Endothelial cell of hepatic sinusoid (primary cell): ENCODE measurements at regions not wholly inside any gene's neighbourhood (a gene's known extent, or its start where the extent isn't known, plus 50 kb on each side); places are given as distances from the start of the nearest gene placed in this dataset.

ENCODE experiments used
- in situ Hi-C: cut with HindIII; loops from 2 replicates; pipeline ENCODE4 v1.10.0; 2017; ENCODE audit warnings: low sequenced_read_pairs

DNA sequence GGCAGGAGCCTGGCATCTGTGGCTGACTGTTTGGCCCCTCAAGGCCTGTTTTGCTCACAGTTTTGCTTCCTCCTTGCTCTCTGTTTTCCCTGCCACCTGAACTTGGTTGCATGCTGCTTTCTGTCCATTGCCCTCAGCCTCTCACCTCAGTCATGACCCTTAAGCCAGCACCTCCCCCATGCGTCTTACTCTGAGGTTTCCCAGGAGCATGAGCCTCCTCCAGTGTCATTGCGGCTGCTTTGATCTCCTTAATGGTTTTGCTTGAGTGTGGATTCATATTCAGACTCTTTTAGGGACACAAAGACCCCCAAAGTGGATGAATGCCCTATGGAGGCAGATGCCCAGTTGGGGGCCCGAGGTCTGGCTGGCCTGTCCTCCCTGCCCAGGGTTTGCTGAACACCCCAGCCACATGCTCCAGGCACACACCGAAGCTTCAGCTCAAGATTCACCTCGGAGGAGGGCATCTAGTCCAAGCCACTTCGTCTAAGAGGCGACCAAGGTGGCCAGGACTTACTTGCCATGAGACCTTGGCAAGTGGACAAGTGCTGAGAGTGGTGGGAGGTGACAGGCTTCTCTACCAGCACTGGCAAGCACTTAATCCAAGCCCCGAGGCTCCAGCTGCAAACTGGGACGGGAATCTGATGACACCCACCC, 95.4 kb upstream of the DIO3 start:
- in situ Hi-C loops: no loop called here

DNA sequence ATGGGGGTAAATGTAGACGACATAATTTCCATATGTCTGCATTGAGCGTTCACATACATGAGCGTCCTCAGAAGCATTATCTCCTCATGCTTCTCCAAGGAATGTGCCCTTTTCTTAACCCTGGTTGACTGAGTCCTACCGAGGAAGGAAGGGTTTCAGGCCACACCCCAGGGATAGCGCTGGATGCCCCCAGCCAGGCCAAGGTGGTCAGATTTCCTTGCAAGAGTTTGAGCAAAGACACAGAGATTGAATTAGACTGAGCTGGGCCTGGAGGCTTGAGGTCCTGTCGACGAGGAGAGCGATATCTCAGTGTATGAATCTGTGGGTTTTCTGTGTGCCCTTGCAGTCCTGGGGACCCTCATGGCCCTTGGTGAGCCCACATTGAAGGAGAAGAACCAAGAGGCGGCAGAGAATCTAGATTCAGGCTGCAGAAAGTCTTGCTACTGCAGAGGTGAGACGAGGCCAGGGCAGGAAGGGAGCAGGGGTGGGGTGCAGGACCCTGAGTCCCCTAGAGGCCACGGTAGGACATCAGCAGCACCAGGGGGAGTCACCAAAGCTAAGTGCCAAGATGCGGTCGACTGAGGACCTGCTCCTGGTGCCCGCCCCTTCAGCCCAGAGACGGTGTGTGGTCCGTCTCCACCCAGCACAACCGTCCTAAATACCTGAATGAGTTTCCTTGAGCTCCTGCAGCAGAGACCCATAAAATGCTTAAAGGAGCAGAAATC, 94.7 kb upstream of the DIO3 start:
- in situ Hi-C loops: no loop called here

DNA sequence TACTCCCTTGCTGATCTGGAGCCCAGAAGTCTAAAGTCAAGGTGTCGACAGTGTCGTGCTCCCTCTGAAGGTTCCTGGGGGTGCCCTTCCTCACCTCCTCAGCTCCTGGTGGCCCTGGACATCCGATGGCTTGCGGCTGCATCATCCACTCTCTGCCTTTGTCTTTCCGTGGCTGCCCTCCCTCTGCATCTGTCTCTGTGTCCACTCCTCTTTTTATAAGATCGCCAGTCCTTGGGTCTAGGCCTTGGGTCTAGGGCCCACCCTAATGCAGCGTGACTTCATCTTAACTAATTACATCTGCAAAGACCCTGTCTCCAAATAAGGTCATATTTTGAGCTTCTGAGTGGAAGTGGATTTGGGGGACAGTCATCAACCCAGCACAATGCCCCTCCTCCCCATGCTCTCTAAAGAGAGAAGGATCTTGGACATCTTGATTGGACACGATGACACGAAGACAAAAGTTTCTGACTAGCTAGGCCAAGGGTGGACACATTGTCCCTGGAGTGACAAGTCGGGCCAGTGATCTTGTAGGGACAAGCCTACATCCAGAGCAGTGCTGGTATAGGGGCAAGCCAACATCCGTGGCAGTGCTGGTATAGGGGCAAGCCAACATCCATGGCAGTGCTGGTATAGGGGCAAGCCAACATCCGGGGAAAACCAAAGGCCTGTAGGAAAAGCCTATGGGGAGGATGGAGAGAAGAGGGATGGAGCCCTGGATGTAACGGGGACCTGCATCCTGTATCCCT, 93.9 kb upstream of the DIO3 start:
- in situ Hi-C loops: no loop called here

DNA sequence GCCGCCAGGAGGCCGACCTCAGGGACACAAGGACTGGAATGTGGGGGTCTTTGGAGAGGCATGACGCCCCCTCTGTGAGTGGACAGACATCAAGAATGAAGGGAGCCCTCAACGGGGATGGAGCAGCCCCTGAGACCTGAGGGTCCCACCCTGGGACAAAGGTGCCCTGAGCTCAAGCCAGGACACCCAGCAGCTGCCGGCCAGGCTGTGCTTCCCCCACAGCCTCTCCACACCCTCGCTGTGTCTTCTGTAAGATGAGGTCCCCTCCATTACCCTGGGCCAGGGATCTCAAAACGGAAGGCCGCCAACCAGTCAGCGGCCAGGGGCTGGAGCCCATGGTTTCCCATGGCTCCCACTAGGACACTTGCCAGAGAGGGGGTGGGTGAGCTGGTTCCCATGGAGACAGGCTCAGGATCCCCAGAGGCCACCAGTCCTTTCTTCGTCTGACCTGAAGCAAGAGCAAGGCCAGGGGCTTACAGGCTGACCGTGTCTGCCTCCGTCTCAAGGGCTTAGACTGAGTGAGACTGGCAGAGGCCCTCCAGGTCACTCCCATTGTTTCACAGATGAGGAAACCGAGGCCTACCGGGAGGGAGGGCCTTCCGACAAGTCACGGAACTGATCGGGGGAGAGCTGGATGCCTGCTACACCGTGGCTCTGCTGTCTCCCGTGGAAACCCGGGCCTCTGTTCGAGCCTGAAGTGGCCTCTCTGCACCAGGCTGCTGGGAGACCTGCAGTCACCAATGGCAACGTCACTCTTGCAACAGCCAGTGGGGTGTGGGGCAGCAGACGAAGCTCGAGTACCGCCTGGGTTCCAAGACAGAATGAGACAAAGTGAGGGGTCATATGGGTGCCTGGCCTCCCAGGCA, 91.7 kb upstream of the DIO3 start:
- in situ Hi-C loops: no loop called here

- in situ Hi-C loops: no loop called here
These were observed 91.0 kb upstream of the DIO3 start for GRCh38 chr14:101470266-101470665.

DNA sequence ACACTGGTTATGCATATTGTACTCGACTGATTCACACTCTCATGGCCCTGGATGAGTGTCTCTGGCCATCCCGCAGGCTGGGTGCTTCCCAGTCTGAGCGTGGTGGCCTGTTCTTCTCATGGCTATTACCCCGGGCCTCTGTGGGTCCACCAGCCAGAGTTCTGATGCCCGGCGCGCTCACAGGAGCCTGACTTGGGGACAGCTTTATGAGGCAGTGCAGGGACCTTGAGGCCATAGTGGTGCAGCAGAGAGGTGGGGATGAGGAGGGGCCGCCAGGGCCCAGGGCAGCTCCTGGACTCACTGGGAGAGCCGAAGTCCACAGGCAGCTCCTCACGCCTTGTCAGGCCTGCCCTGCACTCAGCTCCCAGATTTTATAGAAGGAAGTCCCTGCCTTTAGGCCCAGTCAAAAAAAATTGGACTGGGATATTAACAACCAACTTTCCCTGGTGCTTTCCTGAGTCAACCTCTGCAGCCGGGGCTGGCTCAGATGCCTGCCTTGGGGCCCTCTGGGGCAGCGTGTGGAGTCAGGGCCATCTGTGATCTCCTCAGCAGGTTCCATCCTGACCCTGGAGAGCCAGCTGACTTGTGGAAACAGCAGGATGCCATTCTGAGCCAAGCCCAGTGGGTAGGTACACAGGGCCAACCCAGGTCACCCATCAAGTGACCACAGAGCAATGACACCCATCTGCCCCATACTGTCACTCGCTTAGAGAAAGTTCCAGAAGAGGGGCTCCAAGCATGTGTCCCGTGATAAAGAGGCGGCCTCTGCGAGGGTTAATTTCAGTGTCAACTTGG, 89.4 kb upstream of the DIO3 start:
- in situ Hi-C loops: no loop called here

- in situ Hi-C loops: no loop called here
These were observed 88.8 kb upstream of the DIO3 start for GRCh38 chr14:101472518-101472849.

- in situ Hi-C loops: no loop called here
These were observed 88.1 kb upstream of the DIO3 start for GRCh38 chr14:101473045-101473729.

DNA sequence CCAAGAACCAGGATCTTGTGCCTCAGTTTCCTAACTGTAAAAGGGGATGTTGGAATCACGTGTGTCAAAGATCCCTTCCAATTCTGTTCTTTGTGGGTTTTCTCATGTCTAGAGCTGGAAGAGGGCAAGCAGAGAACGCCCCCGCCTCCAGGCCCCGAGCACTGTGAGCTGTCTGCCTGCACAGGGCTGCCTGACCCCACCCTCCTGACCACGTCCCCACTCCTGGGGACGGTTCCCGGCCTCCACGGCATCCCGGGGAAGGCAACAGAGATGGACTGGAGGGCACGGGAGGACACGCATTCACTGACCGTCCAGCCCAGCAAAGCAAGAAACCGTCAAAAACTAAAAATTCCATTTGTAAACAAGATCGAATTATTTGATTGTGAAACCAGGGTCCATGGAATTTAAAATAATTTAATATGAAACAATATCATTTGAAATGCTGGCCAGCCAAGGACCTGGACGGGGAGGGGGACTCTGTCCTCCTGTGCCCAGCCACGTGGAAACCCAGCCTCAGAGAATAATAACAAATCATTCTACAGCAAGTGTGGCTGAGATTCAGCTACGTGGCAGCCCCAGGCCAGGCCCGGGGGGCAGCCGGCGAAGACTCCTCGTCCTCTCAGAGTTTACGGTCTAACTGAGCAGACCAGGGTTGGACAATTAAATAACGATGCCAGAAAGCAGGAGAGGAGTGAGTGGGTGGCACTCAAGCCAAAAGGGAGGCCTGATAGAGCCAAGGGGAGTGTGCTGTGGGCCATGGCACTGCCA, 87.3 kb upstream of the DIO3 start:
- in situ Hi-C loops: no loop called here

GRCh38 chr14:101474563-101475455, 86.5 kb upstream of the DIO3 start:
- in situ Hi-C loops: no loop called here

DNA sequence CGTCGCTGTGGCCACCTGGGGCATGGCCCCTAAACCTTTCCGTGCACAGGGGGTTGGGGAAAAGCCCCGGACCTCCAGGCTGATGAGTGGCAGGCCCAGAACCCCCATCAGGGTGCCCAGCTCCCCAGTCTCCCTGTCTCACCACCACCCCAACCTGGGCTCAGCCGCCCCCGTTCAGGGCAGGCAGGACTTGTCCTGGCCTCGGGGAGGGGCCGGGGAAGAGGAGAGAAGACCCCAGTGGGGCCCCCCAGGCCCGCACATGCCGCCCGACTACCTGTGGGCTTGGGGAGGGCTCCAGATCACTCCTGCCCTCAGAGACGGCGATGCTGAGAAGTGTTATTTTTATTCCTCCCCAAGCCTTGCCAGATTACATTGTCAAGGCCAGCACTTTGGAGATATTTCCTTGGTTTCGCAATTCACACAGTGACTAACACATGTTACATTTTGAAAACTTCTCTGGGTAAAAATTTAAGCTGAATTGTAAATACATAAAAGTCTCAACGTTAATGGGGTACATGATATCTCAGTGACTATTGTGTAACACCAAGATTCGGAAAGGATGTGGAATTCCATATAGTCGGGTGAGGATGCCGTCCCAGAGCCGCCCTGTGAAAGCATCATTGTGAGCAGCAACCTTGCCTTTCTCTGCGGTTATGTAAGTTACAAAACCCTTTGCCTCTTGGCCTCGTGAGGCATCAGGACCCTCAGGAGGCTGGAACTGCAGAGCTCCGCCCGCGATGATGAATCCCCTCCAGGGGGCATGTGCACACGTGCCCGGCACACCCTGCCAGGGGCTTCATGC, 85.6 kb upstream of the DIO3 start:
- in situ Hi-C loops: no loop called here

DNA sequence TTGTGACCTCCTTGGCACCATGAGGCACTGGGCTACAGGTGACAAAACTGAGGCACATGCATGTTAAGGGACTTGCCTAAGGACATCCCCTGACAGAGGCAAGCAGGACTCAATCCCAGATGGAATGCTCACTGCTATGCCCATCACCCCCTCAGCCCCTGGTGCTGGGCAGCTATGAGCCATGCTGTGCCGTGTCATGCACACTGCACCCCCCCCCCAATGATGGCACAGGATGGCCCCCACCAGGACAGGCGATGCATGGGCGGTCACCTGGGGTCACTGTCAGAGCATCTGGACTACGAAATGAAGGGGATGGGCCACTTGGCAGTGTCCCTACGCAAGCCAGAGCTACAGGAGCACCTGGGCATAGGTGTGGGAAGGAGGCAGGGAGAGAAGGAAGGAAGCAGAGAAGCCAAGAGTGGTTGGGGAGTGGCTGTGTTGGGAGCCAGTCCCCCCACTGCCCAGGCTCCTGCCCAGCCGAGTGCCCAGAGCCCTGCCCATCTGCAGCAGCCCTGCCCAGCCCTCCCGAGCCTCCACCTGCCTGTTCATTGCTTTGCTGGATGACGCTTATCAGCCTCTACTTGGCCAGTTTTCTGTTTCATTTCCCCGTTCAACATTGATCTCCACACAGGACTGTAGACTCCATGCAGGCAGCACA, 84.9 kb upstream of the DIO3 start:
- in situ Hi-C loops: no loop called here

GRCh38 chr14:101476916-101477553, 84.3 kb upstream of the DIO3 start:
- in situ Hi-C loops: no loop called here

GRCh38 chr14:101477648-101478047, 83.6 kb upstream of the DIO3 start:
- in situ Hi-C loops: no loop called here

GRCh38 chr14:101478096-101478495, 83.2 kb upstream of the DIO3 start:
- in situ Hi-C loops: no loop called here

DNA sequence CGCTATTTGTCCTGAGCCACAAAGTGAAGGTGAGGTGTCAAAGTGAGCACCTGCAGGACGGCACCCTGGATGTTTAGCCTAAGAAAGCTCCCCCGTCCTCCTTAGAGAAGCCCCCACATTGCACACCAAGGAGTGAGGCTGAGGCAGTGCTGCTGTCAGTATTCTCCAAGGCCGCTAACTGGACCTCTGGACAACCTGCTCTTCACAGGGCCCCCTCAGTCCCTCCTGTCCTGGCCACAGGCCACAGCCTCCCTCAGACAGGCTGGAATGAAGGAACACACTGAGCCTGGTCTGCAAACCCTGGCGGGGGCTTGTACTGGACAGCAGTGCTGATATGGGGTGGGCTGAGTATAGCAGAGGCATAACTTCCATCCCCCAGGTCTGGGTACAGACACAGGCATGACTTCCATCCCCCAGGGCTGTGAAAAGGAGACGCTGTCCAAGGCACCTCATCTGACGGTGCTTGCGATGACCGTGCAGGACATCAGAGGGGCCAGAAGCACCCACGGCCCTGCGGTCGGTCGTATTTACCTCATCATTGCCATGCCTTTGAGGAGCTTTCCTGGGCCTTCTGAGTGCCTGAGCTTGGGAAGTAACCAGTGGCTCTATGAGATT, 82.4 kb upstream of the DIO3 start:
- in situ Hi-C loops: no loop called here
